ENCODE measurements at regions not wholly inside any gene's neighbourhood (a gene's known extent, or its start where the extent isn't known, plus 50 kb on each side); places are given as distances from the start of the nearest gene placed in this dataset.

DNA sequence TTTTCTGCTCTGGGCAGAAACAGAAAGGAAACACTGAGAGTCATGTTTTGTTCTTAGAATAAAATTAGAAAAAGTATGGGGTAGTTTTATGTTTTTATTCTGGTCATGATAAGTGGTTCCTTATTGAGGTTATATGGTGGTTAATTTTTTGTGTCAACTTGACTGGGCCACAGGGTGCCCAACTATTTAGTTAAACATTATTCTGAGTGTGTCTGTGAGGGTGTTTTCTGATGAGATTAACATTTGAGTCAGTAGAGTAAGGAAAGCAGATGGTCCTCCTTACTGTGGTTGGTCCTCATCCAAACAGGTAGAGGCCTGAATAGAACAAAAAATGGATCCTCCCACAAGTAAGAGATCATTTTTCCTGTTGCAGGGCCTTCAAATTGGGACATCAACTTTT, 98.9 kb downstream of the C3orf38 start:
- no peak overlapping the region for H3K4me3 Mint-ChIP-seq
- H3K27me3 Mint-ChIP-seq (ENCODE audit: low read depth), result peaks cover 4% of the 10 kb centered on the region
- peaks cover 1 to 2% of the 10 kb centered on the region in 2 donors for H3K36me3 Mint-ChIP-seq (ENCODE audit: insufficient read depth in 2 of 2)
- peaks cover 2 to 4% of the 10 kb centered on the region in 2 donors for H3K9me3 Mint-ChIP-seq
- no peak overlapping the region for H3K27ac Mint-ChIP-seq
- ATAC-seq (replicated peaks in 1 of 2), result no peak
- H3K4me1 Mint-ChIP-seq (ENCODE audit: low read depth), result no peaks in the 10 kb centered on the region
- no peak for DNase-seq

DNA sequence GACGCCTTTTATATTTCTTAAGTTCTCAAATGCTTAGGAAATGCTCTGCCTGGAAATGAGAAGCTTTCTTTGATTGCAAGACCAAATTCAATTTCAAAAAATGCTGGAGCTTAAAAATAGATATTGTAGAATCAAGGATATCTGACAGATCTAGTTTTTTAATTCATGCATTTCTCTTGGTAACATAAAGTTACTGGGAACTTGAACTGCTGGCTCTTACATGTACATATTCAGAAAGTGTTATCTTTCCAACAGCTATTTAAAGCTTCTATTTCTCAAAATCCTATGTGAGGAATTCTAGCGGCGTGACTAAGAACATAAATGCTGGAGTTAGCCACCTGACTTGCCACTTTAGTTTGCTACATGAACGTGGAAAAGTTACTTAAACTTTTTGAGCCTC, 109.3 kb downstream of the C3orf38 start:
- ATAC-seq (replicated peaks in 1 of 2) (no peak), DNase-seq (no peak)
- Mint-ChIP-seq H3K27ac (no peak overlapping the region), H3K36me3 (ENCODE audit: insufficient read depth in 2 of 2) (no peaks in the 10 kb centered on the region), H3K4me3 (no peak overlapping the region), H3K27me3 (ENCODE audit: low read depth) (no peaks in the 10 kb centered on the region), H3K4me1 (ENCODE audit: low read depth) (no peaks in the 10 kb centered on the region), H3K9me3 (no peaks in the 10 kb centered on the region)

GRCh38 chr3:88262527-88262926, 112.8 kb downstream of the C3orf38 start:
- no peaks in the 10 kb centered on the region for H3K27me3 Mint-ChIP-seq (ENCODE audit: low read depth)
- DNase-seq (no peak), ATAC-seq (replicated peaks in 1 of 2) (no peak)
- no peaks in the 10 kb centered on the region for H3K36me3 Mint-ChIP-seq (ENCODE audit: insufficient read depth in 2 of 2)
- no peaks in the 10 kb centered on the region for H3K4me1 Mint-ChIP-seq (ENCODE audit: low read depth)
- H3K27ac Mint-ChIP-seq, result no peak overlapping the region
- no peak overlapping the region for H3K4me3 Mint-ChIP-seq
- no peaks in the 10 kb centered on the region for H3K9me3 Mint-ChIP-seq

DNA sequence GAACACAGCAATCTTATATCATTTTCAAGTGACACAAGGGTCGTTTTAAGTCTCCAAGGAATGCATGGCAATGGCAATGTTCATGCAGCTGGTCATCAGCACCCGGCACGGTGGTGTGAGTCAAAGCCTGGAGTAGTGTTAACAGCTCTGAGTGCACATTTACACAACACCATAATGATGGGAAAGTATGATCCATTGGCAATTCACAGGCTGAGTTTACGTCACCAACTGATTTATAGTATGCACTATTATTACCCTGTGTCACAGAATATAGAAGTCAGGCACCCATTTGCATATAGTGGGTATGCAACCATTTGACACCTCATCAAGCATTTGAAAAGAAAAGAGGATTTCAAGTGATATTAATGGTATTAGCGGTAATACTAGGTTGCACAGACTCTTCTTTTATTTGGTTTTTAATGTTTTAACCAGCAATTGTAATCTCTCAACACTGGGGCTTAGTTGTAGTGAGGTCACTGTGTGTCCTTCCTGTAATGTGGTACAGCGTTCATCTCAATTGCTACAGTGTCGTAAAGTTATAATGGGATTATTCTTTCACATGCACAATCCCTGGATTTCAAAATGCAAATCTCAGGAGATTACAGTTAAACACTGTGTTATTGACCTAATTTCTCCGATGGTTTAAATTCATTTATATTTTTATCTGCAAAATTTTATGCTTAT, 113.8 kb downstream of the C3orf38 start:
- Mint-ChIP-seq H3K9me3 (no peaks in the 10 kb centered on the region), H3K36me3 (ENCODE audit: insufficient read depth in 2 of 2) (no peaks in the 10 kb centered on the region), H3K27ac (no peak overlapping the region), H3K27me3 (ENCODE audit: low read depth) (no peaks in the 10 kb centered on the region), H3K4me3 (no peak overlapping the region), H3K4me1 (ENCODE audit: low read depth) (no peaks in the 10 kb centered on the region)
- ATAC-seq (replicated peaks in 1 of 2), result no peak
- DNase-seq, result no peak

GRCh38 chr3:88267441-88267840, 117.7 kb downstream of the C3orf38 start:
- DNase-seq (no peak), ATAC-seq (replicated peaks in 1 of 2) (no peak)
- H3K27ac Mint-ChIP-seq, result no peak overlapping the region
- H3K36me3 Mint-ChIP-seq (ENCODE audit: insufficient read depth in 2 of 2), result no peaks in the 10 kb centered on the region
- no peak overlapping the region for H3K4me3 Mint-ChIP-seq
- H3K27me3 Mint-ChIP-seq (ENCODE audit: low read depth), result no peaks in the 10 kb centered on the region
- no peaks in the 10 kb centered on the region for H3K4me1 Mint-ChIP-seq (ENCODE audit: low read depth)
- H3K9me3 Mint-ChIP-seq, result no peaks in the 10 kb centered on the region

GRCh38 chr3:88267847-88268246, 118.1 kb downstream of the C3orf38 start:
- H3K4me3 Mint-ChIP-seq, result no peak overlapping the region
- DNase-seq (no peak), ATAC-seq (replicated peaks in 1 of 2) (no peak)
- no peaks in the 10 kb centered on the region for H3K36me3 Mint-ChIP-seq (ENCODE audit: insufficient read depth in 2 of 2)
- H3K4me1 Mint-ChIP-seq (ENCODE audit: low read depth), result no peaks in the 10 kb centered on the region
- no peak overlapping the region for H3K27ac Mint-ChIP-seq
- no peaks in the 10 kb centered on the region for H3K9me3 Mint-ChIP-seq
- no peaks in the 10 kb centered on the region for H3K27me3 Mint-ChIP-seq (ENCODE audit: low read depth)

DNA sequence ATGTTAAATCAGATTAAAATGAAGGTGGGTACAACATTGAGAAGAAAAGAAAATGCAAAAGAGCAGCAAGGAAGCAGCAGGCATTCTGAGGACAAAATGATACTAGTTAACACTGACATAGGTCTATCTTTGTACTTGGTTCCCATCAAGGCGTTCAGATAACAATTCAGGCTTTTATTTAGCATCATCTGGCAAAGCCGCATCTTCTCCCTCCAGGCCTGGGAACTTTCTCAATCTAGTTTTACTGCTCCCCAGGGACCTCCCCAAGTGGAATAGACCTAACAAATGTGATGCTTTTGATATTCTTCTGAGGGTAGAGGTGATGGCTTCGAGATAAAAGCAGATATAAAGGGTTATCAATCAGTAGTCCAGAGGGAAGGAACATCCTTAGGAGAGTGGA, 130.6 kb downstream of the C3orf38 start:
- Mint-ChIP-seq H3K36me3 (ENCODE audit: insufficient read depth in 2 of 2) (no peaks in the 10 kb centered on the region), H3K4me3 (no peak overlapping the region), H3K27me3 (ENCODE audit: low read depth) (no peaks in the 10 kb centered on the region), H3K27ac (no peak overlapping the region), H3K9me3 (no peaks in the 10 kb centered on the region), H3K4me1 (ENCODE audit: low read depth) (no peaks in the 10 kb centered on the region)
- DNase-seq (no peak), ATAC-seq (replicated peaks in 1 of 2) (no peak)

- Mint-ChIP-seq H3K4me3 (no peak overlapping the region), H3K36me3 (ENCODE audit: insufficient read depth in 2 of 2) (no peaks in the 10 kb centered on the region), H3K27ac (no peak overlapping the region), H3K9me3 (no peaks in the 10 kb centered on the region), H3K4me1 (ENCODE audit: low read depth) (no peaks in the 10 kb centered on the region), H3K27me3 (ENCODE audit: low read depth) (no peaks in the 10 kb centered on the region)
- DNase-seq (no peak), ATAC-seq (replicated peaks in 1 of 2) (no peak)
These were observed 132.9 kb downstream of the C3orf38 start for GRCh38 chr3:88282528-88283241.

GRCh38 chr3:88283242-88283592, 133.5 kb downstream of the C3orf38 start:
- H3K9me3 Mint-ChIP-seq, result no peaks in the 10 kb centered on the region
- no peaks in the 10 kb centered on the region for H3K4me1 Mint-ChIP-seq (ENCODE audit: low read depth)
- H3K27me3 Mint-ChIP-seq (ENCODE audit: low read depth), result no peaks in the 10 kb centered on the region
- ATAC-seq (replicated peaks in 1 of 2) (no peak), DNase-seq (no peak)
- no peak overlapping the region for H3K27ac Mint-ChIP-seq
- no peaks in the 10 kb centered on the region for H3K36me3 Mint-ChIP-seq (ENCODE audit: insufficient read depth in 2 of 2)
- no peak overlapping the region for H3K4me3 Mint-ChIP-seq

- Mint-ChIP-seq H3K4me3 (no peak overlapping the region), H3K27me3 (ENCODE audit: low read depth) (no peaks in the 10 kb centered on the region), H3K36me3 (ENCODE audit: insufficient read depth in 2 of 2) (no peaks in the 10 kb centered on the region), H3K4me1 (ENCODE audit: low read depth) (no peaks in the 10 kb centered on the region), H3K9me3 (peaks cover 4 to 9% of the 10 kb centered on the region in 2 donors), H3K27ac (no peak overlapping the region)
- ATAC-seq (replicated peaks in 1 of 2), result no peak
- no peak for DNase-seq
These were observed 141.7 kb downstream of the C3orf38 start for GRCh38 chr3:88291486-88291885.

DNA sequence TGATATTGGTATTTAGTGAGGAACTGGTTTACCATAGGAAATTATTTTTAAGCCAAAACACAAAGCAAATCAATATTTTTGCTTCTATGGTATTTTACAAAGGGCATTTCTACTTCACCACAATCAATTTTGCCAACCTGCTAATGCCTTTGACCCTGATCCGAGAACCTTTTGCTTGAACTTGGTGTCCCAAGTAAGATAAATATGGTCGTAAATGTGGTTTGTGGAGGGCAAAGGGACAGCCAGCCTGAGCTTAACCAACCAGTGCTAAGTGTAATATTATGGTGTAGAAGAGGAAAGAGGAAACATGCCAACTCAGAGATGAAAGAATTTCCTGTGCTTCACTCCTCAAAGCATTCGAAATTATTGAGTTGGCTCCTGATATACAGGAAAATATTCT, 148.4 kb downstream of the C3orf38 start:
- H3K4me1 Mint-ChIP-seq (ENCODE audit: low read depth), result no peaks in the 10 kb centered on the region
- H3K36me3 Mint-ChIP-seq (ENCODE audit: insufficient read depth in 2 of 2), result no peaks in the 10 kb centered on the region
- no peak for ATAC-seq (replicated peaks in 1 of 2)
- no peak overlapping the region for H3K27ac Mint-ChIP-seq
- peaks cover 4 to 9% of the 10 kb centered on the region in 2 donors for H3K9me3 Mint-ChIP-seq
- no peak for DNase-seq
- no peaks in the 10 kb centered on the region for H3K27me3 Mint-ChIP-seq (ENCODE audit: low read depth)
- no peak overlapping the region for H3K4me3 Mint-ChIP-seq

DNA sequence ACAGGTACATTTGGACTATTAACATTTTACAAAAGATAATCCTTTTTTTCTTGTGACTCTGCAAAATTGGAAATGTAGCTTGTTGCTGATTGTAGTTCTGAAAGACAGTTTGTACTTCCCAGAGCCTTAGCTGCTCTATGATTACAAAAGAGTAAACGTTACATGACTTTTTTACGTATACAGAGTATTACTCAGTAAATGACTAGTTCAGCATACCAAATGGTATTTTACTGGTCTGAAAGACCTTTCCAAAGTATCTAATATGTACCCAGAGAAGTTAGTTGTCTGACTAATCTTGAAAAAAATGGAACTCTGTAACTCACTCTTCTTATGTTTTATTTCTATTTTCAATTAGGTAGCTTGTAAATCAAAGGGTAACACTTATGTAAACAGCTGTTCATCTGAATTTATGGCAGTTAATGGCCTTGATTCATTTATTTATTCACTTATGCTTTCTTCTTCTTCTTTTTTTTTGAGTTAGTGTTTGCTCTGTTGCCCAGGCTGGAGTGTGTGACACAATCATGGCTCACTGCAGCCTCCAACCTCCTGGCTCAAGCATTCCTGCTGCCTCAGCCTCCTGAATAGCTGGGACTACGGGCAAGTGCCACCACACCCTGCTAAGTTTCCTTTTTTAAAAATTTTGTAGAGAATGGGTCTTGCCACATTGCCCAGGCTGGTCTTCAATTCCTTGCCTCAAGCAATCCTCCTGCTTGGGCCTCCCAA, 151.7 kb downstream of the C3orf38 start:
- H3K36me3 Mint-ChIP-seq (ENCODE audit: insufficient read depth in 2 of 2), result no peaks in the 10 kb centered on the region

GRCh38 chr3:88301996-88302393, 152.2 kb downstream of the C3orf38 start:
- Mint-ChIP-seq H3K27ac (no peak overlapping the region), H3K36me3 (ENCODE audit: insufficient read depth in 2 of 2) (no peaks in the 10 kb centered on the region), H3K9me3 (peaks cover 0 to 2% of the 10 kb centered on the region in 2 donors), H3K4me3 (no peak overlapping the region), H3K4me1 (ENCODE audit: low read depth) (no peaks in the 10 kb centered on the region), H3K27me3 (ENCODE audit: low read depth) (no peaks in the 10 kb centered on the region)
- DNase-seq (no peak), ATAC-seq (replicated peaks in 1 of 2) (no peak)

More for the DNA sequence above, 151.7 kb downstream of the C3orf38 start:
- Mint-ChIP-seq H3K9me3 (peaks cover 0 to 2% of the 10 kb centered on the region in 2 donors), H3K27ac (no peak overlapping the region), H3K4me3 (no peak overlapping the region), H3K4me1 (ENCODE audit: low read depth) (no peaks in the 10 kb centered on the region), H3K27me3 (ENCODE audit: low read depth) (no peaks in the 10 kb centered on the region)
- DNase-seq, result no peak
- ATAC-seq (replicated peaks in 1 of 2), result no peak
